AML-193 (cell line): ENCODE measurements at regions not wholly inside any gene's neighbourhood (a gene's known extent, or its start where the extent isn't known, plus 50 kb on each side); places are given as distances from the start of the nearest gene placed in this dataset.
"Not testable (repeated sequence)": the region's sequence is repeated elsewhere in the genome, so short reads cannot be mapped to it uniquely, and the experiment has no call there.

Experiments
- DNase-seq, 2 experiments: peaks; one replicate each; lab custom pipeline; 2025; lab: John Stamatoyannopoulos, UW

- DNase-seq = no peak
Measured at GRCh38 chrX:856566-857290, 226.1 kb downstream of the SHOX start.

DNA sequence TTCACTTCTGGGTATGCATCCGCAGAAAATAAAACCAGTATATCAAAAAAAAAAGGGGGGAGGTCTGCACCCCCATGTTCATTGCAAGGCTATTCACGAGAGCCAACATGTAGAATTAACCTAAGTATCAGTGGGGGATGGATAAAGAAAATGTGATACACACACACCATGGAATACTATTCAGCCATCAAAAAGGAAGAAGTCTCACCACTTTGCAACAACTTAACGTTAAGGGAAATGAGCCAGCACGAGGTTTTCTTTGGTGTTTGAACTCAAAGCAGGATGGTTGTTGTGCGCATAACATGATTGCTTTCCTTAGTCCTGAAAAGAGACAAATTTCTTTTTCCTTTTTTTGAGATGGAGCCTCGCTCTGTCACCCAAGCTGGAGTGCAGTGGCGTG, 222.7 kb downstream of the SHOX start:
- DNase-seq = no peak

- no peak for DNase-seq
Measured at GRCh38 chrX:850471-850916, 219.9 kb downstream of the SHOX start.

DNA sequence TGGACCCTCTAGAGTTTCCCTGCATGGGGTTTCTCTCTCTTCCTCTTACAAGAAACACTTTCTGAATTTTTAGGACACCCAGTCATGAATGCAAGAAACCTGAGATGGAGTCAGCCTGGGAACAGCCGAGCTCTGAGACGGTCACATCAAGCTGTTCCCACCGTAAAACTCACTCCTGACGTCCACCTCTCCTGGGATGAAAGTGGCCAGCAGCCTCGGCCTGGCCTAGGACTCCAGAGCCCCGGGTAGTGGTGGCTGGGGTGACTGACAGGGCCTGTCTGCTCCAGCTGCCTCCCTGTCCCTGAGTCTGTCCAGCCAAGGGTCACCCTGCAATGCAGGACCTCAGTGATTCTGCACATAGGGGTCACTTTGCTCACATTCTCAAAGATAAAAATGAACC, 217.8 kb downstream of the SHOX start:
- no peak for DNase-seq

DNA sequence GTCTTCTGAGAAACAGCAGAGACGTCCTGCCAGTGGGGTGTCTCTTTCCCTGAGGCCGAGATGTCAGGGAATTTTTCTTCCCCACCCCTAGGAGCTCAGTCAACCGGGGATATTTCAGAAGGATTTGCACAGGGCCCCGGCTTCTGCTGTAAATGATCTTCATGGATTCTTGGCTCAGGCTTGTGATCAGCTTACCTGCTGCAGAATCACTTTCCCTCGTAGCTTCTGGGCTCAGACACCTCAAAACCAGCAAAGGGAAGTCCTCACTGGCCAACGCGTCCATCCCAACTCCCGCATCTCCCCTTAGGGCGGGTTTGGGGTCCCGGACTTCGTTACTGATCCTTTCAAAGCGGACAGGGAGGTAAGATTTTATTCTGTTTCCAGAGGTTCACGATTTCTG, 212.7 kb downstream of the SHOX start:
- DNase-seq = no peak

GRCh38 chrX:840556-840955, 210.0 kb downstream of the SHOX start:
- no peak for DNase-seq

- DNase-seq = not testable (repeated sequence)
Measured at GRCh38 chrX:838666-839065, 208.1 kb downstream of the SHOX start.

DNA sequence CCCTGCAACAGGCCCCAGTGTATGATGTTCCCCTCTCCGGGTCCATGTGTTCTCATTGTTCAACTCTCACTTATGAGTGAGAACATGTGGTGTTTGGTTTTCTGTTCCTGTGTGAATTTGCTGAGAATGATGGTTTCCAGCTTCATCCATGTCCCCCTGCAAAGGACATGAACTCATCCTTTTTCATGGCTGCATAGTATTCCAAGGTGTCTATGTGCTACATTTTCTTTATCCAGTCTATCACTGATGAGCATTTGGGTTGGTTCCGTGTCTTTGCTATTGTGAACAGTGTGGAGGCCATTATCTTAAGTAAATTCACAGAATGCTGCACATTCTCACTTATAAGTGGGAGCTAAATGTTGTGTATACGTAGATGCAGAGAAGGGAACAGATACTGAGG, 205.3 kb downstream of the SHOX start:
- DNase-seq = not testable (repeated sequence)

- no peak for DNase-seq
Measured at GRCh38 chrX:830532-830931, 199.9 kb downstream of the SHOX start.

GRCh38 chrX:829145-829544, 198.6 kb downstream of the SHOX start:
- no peak for DNase-seq

- DNase-seq = no peak
Measured at GRCh38 chrX:828411-828959, 197.9 kb downstream of the SHOX start.

DNA sequence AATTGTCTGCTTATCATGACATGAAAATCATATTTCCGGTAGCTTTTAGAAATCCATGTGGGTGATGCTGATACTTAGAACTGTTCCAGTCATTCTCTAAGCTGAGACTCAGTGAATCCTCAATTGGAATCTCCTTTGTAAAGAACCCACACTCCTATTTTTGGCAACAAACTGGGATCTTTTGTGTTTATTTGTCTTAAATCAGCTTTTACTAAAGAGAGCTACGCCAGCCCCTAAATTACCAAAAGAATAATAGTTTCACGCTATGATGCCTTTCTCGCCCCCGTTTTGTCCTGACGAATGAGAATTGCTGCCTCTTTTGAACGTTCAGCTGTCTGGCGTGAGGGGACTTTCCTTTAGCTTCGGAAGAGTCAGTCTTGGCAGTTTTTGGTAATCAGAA, 195.9 kb downstream of the SHOX start:
- no peak for DNase-seq

GRCh38 chrX:825991-826390, 195.4 kb downstream of the SHOX start:
- DNase-seq = no peak

- not testable (repeated sequence) for DNase-seq
Measured at GRCh38 chrX:823073-823472, 192.5 kb downstream of the SHOX start.

- DNase-seq = no peak
Measured at GRCh38 chrX:821327-822107, 190.9 kb downstream of the SHOX start.

GRCh38 chrX:819684-820083, 189.1 kb downstream of the SHOX start:
- no peak for DNase-seq

DNA sequence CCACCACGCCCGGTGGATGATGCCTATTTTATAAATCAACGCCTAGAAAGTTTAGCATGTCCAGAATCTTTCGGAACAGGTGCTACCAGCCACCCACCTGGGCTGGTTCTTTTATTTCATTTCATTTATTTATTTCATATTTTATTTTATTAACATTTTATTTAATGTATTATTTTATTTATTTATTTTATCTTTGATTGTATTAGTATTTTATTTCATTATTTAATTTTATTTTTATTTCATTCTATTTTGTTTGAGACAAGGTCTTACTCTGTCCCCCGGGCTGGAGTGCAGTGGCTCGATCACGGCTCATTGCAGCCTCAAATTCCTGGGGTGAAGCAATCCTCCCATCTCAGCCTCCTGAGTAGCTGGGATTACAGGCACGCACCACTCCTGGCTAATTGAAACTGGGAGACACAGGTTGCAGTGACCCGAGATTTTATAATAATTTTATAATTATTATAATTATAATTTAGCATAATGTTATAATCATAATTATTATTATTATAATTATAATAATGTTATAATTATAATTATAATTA, 187.2 kb downstream of the SHOX start:
- no peak for DNase-seq

DNA sequence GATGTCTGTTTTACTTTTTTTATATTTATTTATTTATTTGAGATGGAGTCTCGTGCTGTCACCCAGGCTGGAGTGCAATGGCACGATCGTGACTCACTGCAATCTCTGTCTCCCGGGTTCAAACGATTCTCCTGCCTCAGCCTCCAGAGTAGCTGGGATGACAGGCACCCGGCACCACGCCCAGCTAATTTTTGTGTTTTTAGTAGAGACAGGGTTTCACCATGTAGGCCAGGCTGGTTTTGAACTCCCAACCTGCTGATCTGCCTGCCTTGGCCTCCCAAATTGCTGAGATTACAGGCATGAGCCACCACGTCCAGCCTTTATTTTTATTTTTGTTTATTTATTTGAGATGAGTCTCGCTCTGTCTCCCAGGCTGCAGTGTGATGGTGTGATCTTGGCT, 186.6 kb downstream of the SHOX start:
- DNase-seq = not testable (repeated sequence)

- no peak for DNase-seq
Measured at GRCh38 chrX:816411-816810, 185.8 kb downstream of the SHOX start.

DNA sequence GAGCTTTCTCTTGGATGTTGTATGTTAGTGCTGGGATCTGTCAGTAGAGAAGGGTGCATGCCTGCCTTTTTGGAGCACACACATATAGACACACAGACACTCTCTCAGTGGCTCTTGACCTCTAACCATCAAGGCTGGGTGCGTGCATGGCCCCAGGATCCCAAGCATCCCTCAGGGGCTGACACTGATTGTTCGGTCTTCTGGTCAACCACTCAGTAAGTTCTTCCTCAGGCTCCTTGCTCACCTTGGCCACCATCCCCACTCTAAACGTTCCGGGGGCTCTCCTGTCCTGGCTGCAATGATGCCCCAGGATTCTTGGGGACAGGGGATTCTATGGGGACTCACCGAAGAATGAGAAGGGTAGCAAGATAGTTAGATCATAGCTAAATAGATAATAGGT, 179.6 kb downstream of the SHOX start:
- no peak for DNase-seq

- no peak for DNase-seq
Measured at GRCh38 chrX:809081-809480, 178.5 kb downstream of the SHOX start.

DNA sequence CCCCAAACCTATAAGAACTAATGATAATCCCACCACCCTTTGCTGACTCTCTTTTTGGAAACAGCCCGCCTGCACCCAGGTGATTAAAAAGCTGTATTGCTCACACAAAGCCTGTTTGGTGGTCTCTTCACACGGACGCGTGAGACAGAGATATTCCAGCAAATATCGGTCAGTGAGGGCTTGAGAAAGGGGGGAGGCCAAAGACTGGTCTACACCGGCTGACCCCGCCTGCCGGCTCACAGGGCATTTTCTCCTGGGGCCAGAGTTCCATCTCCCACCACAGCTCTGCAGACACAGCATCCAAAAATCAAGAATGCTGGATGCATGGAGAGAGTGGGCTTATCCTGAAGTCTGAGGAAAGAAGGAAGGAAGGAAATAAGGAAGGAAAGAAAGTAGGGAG, 176.0 kb downstream of the SHOX start:
- no peak for DNase-seq

DNA sequence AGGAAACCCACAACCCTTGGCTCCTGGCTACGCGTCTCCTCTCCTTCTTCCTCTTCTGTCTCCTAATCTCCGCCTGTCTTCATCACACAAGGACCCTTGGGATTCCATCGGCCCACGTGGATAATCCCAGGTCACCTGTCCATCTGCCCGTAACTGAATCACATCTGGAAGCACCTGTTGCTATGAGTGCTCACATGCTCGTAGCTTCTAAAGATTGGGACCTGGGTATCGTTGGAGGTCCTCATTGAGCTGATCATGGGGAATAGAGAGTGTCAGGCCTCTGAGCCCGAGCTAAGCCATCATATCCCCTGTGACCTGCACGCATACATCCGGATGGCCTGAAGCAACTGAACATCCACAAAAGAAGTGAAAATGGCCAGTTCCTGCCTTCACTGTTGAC, 175.4 kb downstream of the SHOX start:
- no peak for DNase-seq
